ENCODE measurements at regions not wholly inside any gene's neighbourhood (a gene's known extent, or its start where the extent isn't known, plus 50 kb on each side); places are given as distances from the start of the nearest gene placed in this dataset.

GRCh38 chr5:87705876-87706275, 293.1 kb upstream of the CCNH start:
- H3K36me3 Mint-ChIP-seq: no peaks in the 10 kb centered on the region
- peaks cover 4% of the 10 kb centered on the region for H3K4me1 Mint-ChIP-seq (ENCODE audit: unreplicated experiment)
- H3K27me3 Mint-ChIP-seq: no peaks in the 10 kb centered on the region
- H3K9me3 Mint-ChIP-seq: no peaks in the 10 kb centered on the region
- no peak for DNase-seq (ENCODE audit: extremely low spot score, unreplicated experiment)
- no peak overlapping the region for H3K4me3 Mint-ChIP-seq
- TF ChIP-seq CTCF (conservative IDR thresholded peaks at IDR 0.05): no peak
- no peak overlapping the region for H3K27ac Mint-ChIP-seq

- TF ChIP-seq CTCF (conservative IDR thresholded peaks at IDR 0.05): no peak
- Mint-ChIP-seq H3K36me3 (no peaks in the 10 kb centered on the region), H3K9me3 (peaks cover 5% of the 10 kb centered on the region), H3K27ac (no peak overlapping the region), H3K27me3 (no peaks in the 10 kb centered on the region), H3K4me1 (ENCODE audit: unreplicated experiment) (no peaks in the 10 kb centered on the region), H3K4me3 (no peak overlapping the region)
- DNase-seq (ENCODE audit: extremely low spot score, unreplicated experiment): no peak
Observed at GRCh38 chr5:87686975-87687374, 274.2 kb upstream of the CCNH start.

GRCh38 chr5:87686018-87686417, 273.3 kb upstream of the CCNH start:
- DNase-seq (ENCODE audit: extremely low spot score, unreplicated experiment): no peak
- H3K27ac Mint-ChIP-seq: no peak overlapping the region
- no peaks in the 10 kb centered on the region for H3K27me3 Mint-ChIP-seq
- no peaks in the 10 kb centered on the region for H3K4me1 Mint-ChIP-seq (ENCODE audit: unreplicated experiment)
- no peaks in the 10 kb centered on the region for H3K36me3 Mint-ChIP-seq
- H3K4me3 Mint-ChIP-seq: no peak overlapping the region
- H3K9me3 Mint-ChIP-seq: peaks cover 5% of the 10 kb centered on the region
- no peak for TF ChIP-seq CTCF (conservative IDR thresholded peaks at IDR 0.05)

- no peaks in the 10 kb centered on the region for H3K9me3 Mint-ChIP-seq
- no peaks in the 10 kb centered on the region for H3K27me3 Mint-ChIP-seq
- no peaks in the 10 kb centered on the region for H3K4me1 Mint-ChIP-seq (ENCODE audit: unreplicated experiment)
- H3K27ac Mint-ChIP-seq: no peak overlapping the region
- H3K4me3 Mint-ChIP-seq: no peak overlapping the region
- TF ChIP-seq CTCF (conservative IDR thresholded peaks at IDR 0.05): no peak
- DNase-seq (ENCODE audit: extremely low spot score, unreplicated experiment): no peak
- H3K36me3 Mint-ChIP-seq: no peaks in the 10 kb centered on the region
Observed at GRCh38 chr5:87674235-87674634, 261.5 kb upstream of the CCNH start.

- Mint-ChIP-seq H3K4me3 (no peak overlapping the region), H3K27me3 (no peaks in the 10 kb centered on the region), H3K27ac (no peak overlapping the region), H3K4me1 (ENCODE audit: unreplicated experiment) (no peaks in the 10 kb centered on the region), H3K9me3 (no peaks in the 10 kb centered on the region), H3K36me3 (no peaks in the 10 kb centered on the region)
- no peak for TF ChIP-seq CTCF (conservative IDR thresholded peaks at IDR 0.05)
- DNase-seq (ENCODE audit: extremely low spot score, unreplicated experiment): no peak
Observed at GRCh38 chr5:87671146-87671545, 258.4 kb upstream of the CCNH start.

- no peak for DNase-seq (ENCODE audit: extremely low spot score, unreplicated experiment)
- H3K36me3 Mint-ChIP-seq: no peaks in the 10 kb centered on the region
- no peaks in the 10 kb centered on the region for H3K9me3 Mint-ChIP-seq
- H3K27me3 Mint-ChIP-seq: no peaks in the 10 kb centered on the region
- no peak for TF ChIP-seq CTCF (conservative IDR thresholded peaks at IDR 0.05)
- no peak overlapping the region for H3K27ac Mint-ChIP-seq
- no peak overlapping the region for H3K4me3 Mint-ChIP-seq
- H3K4me1 Mint-ChIP-seq (ENCODE audit: unreplicated experiment): no peaks in the 10 kb centered on the region
Observed at GRCh38 chr5:87665166-87665565, 252.4 kb upstream of the CCNH start.

Data from type B pancreatic cell (in vitro differentiated cells).